Endodermal cell (in vitro differentiated cells): ENCODE measurements at regions not wholly inside any gene's neighbourhood (a gene's known extent, or its start where the extent isn't known, plus 50 kb on each side); places are given as distances from the start of the nearest gene placed in this dataset.

Source experiments
- DNase-seq: peaks from one replicate; pipeline ENCODE4 v3.0.0-alpha.2; 2017
- H3K27ac ChIP-seq: 2 replicates; pipeline ENCODE4 v1.5.1; 2013; ENCODE audit warnings: mild to moderate bottlenecking, low read depth, low read length, moderate library complexity
- H3K27me3 ChIP-seq: 2 replicates; pipeline ENCODE4 v1.6.1; 2013; ENCODE audit warnings: mild to moderate bottlenecking, low read length, moderate library complexity; ENCODE audit not compliant: insufficient read depth, control insufficient read depth, poor library complexity, severe bottlenecking
- H3K36me3 ChIP-seq: 2 replicates; pipeline ENCODE4 v1.7.0; 2013; ENCODE audit warnings: mild to moderate bottlenecking, low read length, moderate library complexity; ENCODE audit not compliant: control insufficient read depth, insufficient read depth
- H3K4me1 ChIP-seq: one replicate; pipeline ENCODE4 v1.7.0; 2013; ENCODE audit warnings: low read length; ENCODE audit not compliant: control insufficient read depth, insufficient read depth
- H3K4me3 ChIP-seq: 2 replicates; pipeline ENCODE4 v1.5.1; 2013; ENCODE audit warnings: mild to moderate bottlenecking, low read length, moderate library complexity
- H3K9ac ChIP-seq: 2 replicates; pipeline ENCODE4 v1.6.1; 2013; ENCODE audit warnings: mild to moderate bottlenecking, low read length, moderate library complexity; ENCODE audit not compliant: poor library complexity, severe bottlenecking; ENCODE audit errors: extremely low read depth
- H3K9me3 ChIP-seq: 2 replicates; pipeline ENCODE4 v1.6.1; 2013; ENCODE audit warnings: mild to moderate bottlenecking, low read length, moderate library complexity; ENCODE audit not compliant: control insufficient read depth
- H3K27ac Mint-ChIP-seq: 2 replicates; pipeline ENCODE4 v1.8.0; 2020; ENCODE audit warnings: mixed read lengths
- H3K27me3 Mint-ChIP-seq: 2 replicates; pipeline ENCODE4 v1.8.0; 2021; ENCODE audit warnings: mild to moderate bottlenecking, mixed read lengths; ENCODE audit not compliant: insufficient read depth
- H3K36me3 Mint-ChIP-seq: 2 replicates; pipeline ENCODE4 v1.8.0; 2020; ENCODE audit warnings: low read depth, mixed read lengths
- H3K4me1 Mint-ChIP-seq: 2 replicates; pipeline ENCODE4 v1.8.0; 2020; ENCODE audit warnings: mixed read lengths
- H3K4me3 Mint-ChIP-seq: 2 replicates; pipeline ENCODE4 v1.8.0; 2020; ENCODE audit warnings: mild to moderate bottlenecking, moderate library complexity, mixed read lengths
- H3K9me3 Mint-ChIP-seq: 2 replicates; pipeline ENCODE4 v1.8.0; 2020; ENCODE audit warnings: mild to moderate bottlenecking, mixed read lengths
- WGBS, 2 experiments: methylation state at CpG; one replicate each; pipeline versions ENCODE4 v1.1.5 to v1.1.7; 2013; ENCODE audit warnings: missing lambda C conversion rate in 2 of 2, mixed read lengths in 1 of 2; ENCODE audit not compliant: insufficient coverage in 1 of 2, insufficient read length in 1 of 2; 5-methylcytosine and 5-hydroxymethylcytosine counted together
- TF ChIP-seq, protein P1 (sequence below): fragments of 200-600 bp; sonication (generic); conservative IDR thresholded peaks from 2 replicates; pipeline ENCODE4 v1.5.0; 2021; ENCODE audit warnings: antibody characterized with exemption, mild to moderate bottlenecking

DNA sequence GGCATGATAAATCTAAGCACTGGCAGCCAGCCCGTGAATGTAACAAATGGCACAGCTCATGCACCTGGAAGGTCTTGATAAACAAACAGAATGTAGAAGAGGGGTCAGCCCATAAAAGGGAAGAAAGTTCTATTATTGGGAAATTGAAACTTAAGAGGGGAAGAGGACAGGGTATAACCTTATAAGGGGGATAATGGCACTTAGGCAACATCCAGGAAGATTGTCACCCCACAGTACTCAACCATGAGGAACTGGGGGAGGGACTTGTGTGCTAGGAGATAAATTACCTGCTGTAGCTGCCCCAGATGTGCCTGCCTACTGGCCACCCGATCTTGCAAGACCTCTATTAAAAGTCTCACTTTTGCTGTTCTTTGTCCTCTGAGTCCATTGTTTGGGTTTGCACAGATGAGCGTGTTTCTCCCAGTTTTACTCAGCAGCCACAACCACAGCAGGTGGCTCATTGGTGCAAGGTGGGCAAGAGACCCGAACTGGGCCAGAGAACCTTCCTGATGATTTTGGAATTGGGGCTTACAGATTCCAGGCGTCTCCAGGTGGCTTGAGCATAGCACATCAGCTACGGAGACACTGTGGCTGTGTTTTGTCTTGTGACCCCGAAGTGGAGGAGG, 79.0 kb upstream of the TAF1B start:
- H3K4me1 ChIP-seq, result peaks cover 9% of the 10 kb centered on the region
- no peaks in the 10 kb centered on the region for H3K36me3 ChIP-seq
- TF ChIP-seq, protein P1, sequence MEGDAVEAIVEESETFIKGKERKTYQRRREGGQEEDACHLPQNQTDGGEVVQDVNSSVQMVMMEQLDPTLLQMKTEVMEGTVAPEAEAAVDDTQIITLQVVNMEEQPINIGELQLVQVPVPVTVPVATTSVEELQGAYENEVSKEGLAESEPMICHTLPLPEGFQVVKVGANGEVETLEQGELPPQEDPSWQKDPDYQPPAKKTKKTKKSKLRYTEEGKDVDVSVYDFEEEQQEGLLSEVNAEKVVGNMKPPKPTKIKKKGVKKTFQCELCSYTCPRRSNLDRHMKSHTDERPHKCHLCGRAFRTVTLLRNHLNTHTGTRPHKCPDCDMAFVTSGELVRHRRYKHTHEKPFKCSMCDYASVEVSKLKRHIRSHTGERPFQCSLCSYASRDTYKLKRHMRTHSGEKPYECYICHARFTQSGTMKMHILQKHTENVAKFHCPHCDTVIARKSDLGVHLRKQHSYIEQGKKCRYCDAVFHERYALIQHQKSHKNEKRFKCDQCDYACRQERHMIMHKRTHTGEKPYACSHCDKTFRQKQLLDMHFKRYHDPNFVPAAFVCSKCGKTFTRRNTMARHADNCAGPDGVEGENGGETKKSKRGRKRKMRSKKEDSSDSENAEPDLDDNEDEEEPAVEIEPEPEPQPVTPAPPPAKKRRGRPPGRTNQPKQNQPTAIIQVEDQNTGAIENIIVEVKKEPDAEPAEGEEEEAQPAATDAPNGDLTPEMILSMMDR, result no peak
- no peaks in the 10 kb centered on the region for H3K27me3 ChIP-seq
- Mint-ChIP-seq H3K27me3 (peaks cover 4% of the 10 kb centered on the region), H3K4me1 (peaks cover 24% of the 10 kb centered on the region), H3K4me3 (no peak overlapping the region), H3K9me3 (no peaks in the 10 kb centered on the region), H3K27ac (no peak overlapping the region), H3K36me3 (no peaks in the 10 kb centered on the region)
- H3K4me3 ChIP-seq, result no peak overlapping the region
- no peak for DNase-seq
- H3K9ac ChIP-seq, result no peak overlapping the region
- H3K27ac ChIP-seq, result no peak overlapping the region
- 93% methylated on average over 7 of the region's 7 CpGs for WGBS, 2 experiments
- no peaks in the 10 kb centered on the region for H3K9me3 ChIP-seq

DNA sequence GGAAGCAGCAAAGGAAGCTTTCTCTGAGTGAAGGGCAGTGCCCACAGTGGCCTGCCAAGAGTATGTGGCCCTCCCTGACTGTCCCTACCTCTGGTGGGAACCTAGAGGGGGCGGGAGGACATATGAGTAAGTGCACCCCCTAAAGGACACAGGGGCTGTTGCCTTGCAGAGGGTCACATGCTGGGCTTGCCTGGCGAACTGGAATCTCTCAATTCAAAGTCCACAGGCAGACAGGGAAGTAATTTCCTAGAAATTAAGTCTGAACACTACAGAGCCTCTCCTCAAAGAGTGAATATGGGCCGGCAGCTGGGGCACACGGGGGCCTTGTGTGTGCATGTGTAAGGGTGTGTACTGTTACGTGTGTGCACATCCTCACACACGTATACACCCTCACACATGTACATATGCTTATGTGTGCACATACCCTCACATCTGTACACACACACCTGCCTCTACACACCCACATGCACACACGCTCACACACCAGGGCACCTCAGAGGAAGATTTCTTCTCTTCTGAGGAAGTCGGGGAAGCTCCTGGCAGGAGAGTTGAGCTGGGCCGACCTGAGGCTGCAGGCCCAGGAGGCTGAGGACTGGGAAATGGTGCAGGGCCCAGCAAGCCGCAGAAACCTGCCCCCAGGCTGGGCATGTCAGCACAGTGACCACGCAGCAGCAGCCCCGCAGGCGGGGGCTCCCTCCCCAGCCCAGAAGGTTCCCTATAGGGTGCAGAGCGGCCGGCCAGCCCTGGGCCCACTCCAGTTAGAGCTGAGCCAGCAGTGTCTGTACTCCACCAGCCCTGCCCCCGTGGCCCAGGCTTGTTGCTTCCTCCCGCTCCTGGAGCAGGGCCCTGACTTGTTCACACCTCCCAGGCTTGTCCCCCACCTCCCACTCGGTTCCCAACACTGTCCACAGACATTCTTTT, 77.4 kb upstream of the TAF1B start:
- H3K9ac ChIP-seq, result no peak overlapping the region
- TF ChIP-seq, protein P1, result peak; percentile 52
- Mint-ChIP-seq H3K4me3 (no peak overlapping the region), H3K9me3 (no peaks in the 10 kb centered on the region), H3K27ac (no peak overlapping the region), H3K4me1 (peaks cover 35% of the 10 kb centered on the region), H3K36me3 (no peaks in the 10 kb centered on the region), H3K27me3 (no peaks in the 10 kb centered on the region)
- no peaks in the 10 kb centered on the region for H3K36me3 ChIP-seq
- no peak overlapping the region for H3K4me3 ChIP-seq
- no peaks in the 10 kb centered on the region for H3K27me3 ChIP-seq
- H3K4me1 ChIP-seq, result peaks cover 9% of the 10 kb centered on the region
- 74 to 78% methylated on average over 8 to 17 of the region's 18 CpGs for WGBS, 2 experiments
- DNase-seq, result peak; percentile 65
- no peak overlapping the region for H3K27ac ChIP-seq
- no peaks in the 10 kb centered on the region for H3K9me3 ChIP-seq

DNA sequence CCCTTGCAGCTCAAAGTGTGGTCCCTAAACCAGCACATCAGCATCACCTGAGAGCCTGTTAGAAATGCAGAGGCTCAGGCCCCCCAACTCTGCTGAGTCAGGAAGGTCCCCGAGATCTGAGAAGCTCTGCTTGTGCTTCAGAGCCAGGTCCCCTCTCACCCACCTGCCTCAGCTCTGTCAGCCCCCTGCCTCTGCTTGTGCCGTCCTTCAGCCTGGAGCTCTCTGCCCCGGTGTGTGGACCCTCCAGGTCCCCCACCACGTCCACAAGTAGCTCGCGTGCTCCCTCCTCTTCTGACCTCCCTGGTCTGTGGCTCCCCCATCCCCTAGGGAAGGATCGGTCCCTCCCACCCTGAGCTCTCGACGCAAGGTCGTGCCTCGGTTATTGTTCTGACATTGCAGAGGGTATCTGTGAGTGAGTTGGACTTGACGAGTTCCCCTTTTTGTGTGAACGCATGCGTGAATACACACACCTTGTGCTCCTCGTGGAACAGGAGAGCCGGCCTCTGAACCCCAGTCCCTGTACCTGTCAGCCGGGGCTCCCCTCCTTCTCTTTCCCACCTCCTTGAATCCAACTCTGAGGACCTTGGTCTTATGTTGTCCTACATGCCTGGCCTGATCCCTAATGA, 75.5 kb upstream of the TAF1B start:
- H3K4me1 ChIP-seq, result peaks cover 9% of the 10 kb centered on the region
- H3K36me3 ChIP-seq, result no peaks in the 10 kb centered on the region
- Mint-ChIP-seq H3K4me1 (peaks cover 31% of the 10 kb centered on the region), H3K27ac (no peak overlapping the region), H3K9me3 (no peaks in the 10 kb centered on the region), H3K4me3 (no peak overlapping the region), H3K27me3 (no peaks in the 10 kb centered on the region), H3K36me3 (no peaks in the 10 kb centered on the region)
- H3K9me3 ChIP-seq, result no peaks in the 10 kb centered on the region
- TF ChIP-seq, protein P1, result no peak
- H3K27me3 ChIP-seq, result no peaks in the 10 kb centered on the region
- H3K9ac ChIP-seq, result no peak overlapping the region
- no peak for DNase-seq
- no peak overlapping the region for H3K4me3 ChIP-seq
- WGBS, 2 experiments, result 87 to 90% methylated on average over 11 to 17 of the region's 17 CpGs
- H3K27ac ChIP-seq, result no peak overlapping the region
